MM.1S (cell line): ENCODE measurements at regions not wholly inside any gene's neighbourhood (a gene's known extent, or its start where the extent isn't known, plus 50 kb on each side); places are given as distances from the start of the nearest gene placed in this dataset.

Experiments
- CTCF ChIP-seq: fragments of 300-600 bp; sonication (generic); IDR thresholded peaks from 2 replicates; pipeline ENCODE4 v1.5.1; 2016; ENCODE audit warnings: antibody characterized with exemption, low read length, mixed read lengths
- EZH2phosphoT487 ChIP-seq: fragments of 300-600 bp; sonication (generic); IDR thresholded peaks from 2 replicates; pipeline ENCODE4 v1.6.1; 2018; ENCODE audit warnings: antibody characterized with exemption, low read length

- TF ChIP-seq CTCF (no peak), EZH2phosphoT487 (no peak)
These were observed 99.0 kb upstream of the RANBP6 start for GRCh38 chr9:6114424-6114823.
